Mesothelial cell of epicardium (in vitro differentiated cells): ENCODE measurements at regions not wholly inside any gene's neighbourhood (a gene's known extent, or its start where the extent isn't known, plus 50 kb on each side); places are given as distances from the start of the nearest gene placed in this dataset.

ENCODE experiments used
- DNase-seq, 2 experiments: peaks; one replicate each; pipeline ENCODE4 v3.0.0; 2021; ENCODE audit warnings: low spot score in 2 of 2; ENCODE audit not compliant: unreplicated experiment in 2 of 2
- H3K27ac Mint-ChIP-seq: 2 replicates; pipeline ENCODE4 v1.8.0; 2021; ENCODE audit warnings: mixed read lengths
- H3K27me3 Mint-ChIP-seq: 2 replicates; pipeline ENCODE4 v1.8.0; 2021; ENCODE audit warnings: low read depth, mixed read lengths
- H3K36me3 Mint-ChIP-seq: 2 replicates; pipeline ENCODE4 v1.8.0; 2021; ENCODE audit warnings: mixed read lengths
- H3K4me1 Mint-ChIP-seq: 2 replicates; pipeline ENCODE4 v1.8.0; 2021; ENCODE audit warnings: mixed read lengths
- H3K4me3 Mint-ChIP-seq: 2 replicates; pipeline ENCODE4 v1.8.0; 2021; ENCODE audit warnings: mild to moderate bottlenecking, moderate library complexity, mixed read lengths
- H3K9me3 Mint-ChIP-seq: 2 replicates; pipeline ENCODE4 v1.8.0; 2021; ENCODE audit warnings: mixed read lengths
- TF ChIP-seq, protein P1 (sequence below): fragments of 200-600 bp; sonication (generic); IDR thresholded peaks from one replicate; pipeline ENCODE4 v1.5.0; 2021; ENCODE audit warnings: antibody characterized with exemption; ENCODE audit not compliant: unreplicated experiment

DNA sequence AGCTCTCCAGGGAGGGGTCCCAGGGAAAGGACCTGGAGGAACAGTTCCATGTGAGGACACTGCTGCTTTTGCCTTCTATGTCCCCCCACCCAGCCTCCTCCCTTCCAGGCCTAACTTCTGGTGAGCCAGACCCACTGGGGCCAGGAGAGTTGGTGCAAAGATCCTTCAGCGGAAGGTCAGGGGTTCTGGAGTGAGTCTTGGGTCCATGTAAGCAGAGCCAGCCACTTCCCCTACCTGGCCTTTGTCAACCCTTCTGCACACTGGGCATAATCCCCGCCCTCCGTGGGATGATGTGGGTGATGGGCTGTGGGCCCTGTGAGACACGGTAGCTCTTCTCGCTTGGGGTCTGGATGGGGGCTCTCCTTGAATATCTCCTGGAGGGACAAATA lies 76.9 kb downstream of the RHOB start:
- Mint-ChIP-seq H3K4me1 (peaks cover 17% of the 10 kb centered on the region), H3K36me3 (no peaks in the 10 kb centered on the region), H3K4me3 (no peak overlapping the region), H3K9me3 (no peaks in the 10 kb centered on the region), H3K27ac (no peak overlapping the region), H3K27me3 (no peaks in the 10 kb centered on the region)
- TF ChIP-seq, protein P1, sequence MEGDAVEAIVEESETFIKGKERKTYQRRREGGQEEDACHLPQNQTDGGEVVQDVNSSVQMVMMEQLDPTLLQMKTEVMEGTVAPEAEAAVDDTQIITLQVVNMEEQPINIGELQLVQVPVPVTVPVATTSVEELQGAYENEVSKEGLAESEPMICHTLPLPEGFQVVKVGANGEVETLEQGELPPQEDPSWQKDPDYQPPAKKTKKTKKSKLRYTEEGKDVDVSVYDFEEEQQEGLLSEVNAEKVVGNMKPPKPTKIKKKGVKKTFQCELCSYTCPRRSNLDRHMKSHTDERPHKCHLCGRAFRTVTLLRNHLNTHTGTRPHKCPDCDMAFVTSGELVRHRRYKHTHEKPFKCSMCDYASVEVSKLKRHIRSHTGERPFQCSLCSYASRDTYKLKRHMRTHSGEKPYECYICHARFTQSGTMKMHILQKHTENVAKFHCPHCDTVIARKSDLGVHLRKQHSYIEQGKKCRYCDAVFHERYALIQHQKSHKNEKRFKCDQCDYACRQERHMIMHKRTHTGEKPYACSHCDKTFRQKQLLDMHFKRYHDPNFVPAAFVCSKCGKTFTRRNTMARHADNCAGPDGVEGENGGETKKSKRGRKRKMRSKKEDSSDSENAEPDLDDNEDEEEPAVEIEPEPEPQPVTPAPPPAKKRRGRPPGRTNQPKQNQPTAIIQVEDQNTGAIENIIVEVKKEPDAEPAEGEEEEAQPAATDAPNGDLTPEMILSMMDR = no peak
- DNase-seq = no peak

DNA sequence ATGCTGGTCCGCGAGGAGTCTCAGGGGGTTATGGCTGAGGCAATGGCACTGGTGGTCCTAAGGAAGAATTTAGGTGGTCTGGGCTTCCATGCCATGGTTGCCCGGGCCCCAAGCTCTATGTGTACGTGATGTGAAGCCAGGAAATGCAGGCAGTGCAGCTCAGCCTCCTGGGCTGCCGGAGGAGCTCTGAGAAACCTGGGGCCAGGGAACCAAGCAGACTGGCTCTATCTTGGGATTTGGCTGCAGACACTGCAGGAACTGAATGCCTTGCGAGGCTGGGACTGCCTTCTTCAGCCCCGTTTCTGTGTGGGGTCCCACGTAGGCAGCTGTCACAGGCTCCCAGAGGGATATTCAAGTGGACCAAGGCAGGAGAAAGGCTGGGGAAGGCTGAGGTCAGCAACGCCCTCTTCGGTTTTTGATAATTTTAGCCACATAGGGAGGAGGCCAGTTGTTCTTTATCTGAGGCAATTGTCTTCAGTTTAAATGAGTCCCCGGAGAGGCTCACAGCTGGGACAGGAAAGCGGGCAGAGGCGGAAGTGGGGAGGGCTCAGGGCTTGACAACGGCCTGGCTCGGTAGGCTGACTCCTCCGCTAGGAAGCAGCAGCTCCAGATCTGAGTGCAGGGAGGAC lies 77.7 kb downstream of the RHOB start:
- Mint-ChIP-seq H3K4me1 (peaks cover 17% of the 10 kb centered on the region), H3K9me3 (no peaks in the 10 kb centered on the region), H3K27ac (peak overlapping the region; percentile 21), H3K4me3 (no peak overlapping the region), H3K36me3 (no peaks in the 10 kb centered on the region), H3K27me3 (no peaks in the 10 kb centered on the region)
- TF ChIP-seq, protein P1 = no peak
- DNase-seq = no peak

DNA sequence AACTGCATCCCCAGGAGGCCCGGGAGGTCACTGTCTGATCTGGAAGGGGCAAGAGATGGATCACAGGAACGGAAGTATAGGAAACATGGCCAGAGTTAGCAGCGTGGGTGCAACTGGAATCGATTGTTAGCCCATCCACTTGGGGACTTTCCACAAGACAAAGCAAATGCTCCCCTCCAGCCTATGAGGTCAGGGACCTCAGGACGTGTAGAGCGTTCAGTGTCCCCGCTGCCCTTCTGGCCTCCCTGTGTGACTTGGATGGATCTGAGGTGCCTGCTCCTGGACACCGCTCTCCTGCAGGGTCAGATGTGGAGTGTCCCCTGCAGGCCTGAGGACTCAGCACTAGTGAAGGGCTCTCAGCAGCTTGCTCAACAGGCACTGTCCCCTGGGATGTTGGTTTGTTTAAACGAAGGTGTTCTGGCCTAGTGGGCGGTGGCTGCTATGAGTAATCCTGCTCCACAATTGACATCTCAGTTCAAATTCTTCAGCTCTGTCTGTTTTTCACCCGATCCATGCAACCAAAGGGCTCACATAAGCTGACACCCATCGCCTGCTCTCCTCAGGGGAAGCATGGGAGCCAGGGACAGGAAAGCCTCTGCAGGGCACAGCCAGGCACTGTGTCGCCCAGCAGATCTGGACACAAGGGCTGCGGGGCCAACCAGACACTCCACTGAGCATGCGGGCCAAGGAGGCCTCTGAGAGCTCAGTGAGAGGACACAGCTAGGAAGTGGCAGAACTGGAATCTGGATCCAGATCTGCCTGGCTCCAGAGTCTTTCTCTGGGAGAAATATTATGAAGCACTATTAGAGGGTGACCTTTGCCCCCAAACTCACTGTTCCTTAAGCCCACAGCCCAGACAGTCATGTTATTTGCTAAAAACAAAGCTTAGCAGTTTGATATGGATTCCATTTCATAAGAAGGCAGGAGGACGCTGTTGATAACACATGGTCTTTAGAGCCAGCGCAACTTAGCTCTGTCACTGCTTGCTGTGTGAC lies 78.5 kb downstream of the RHOB start:
- Mint-ChIP-seq H3K9me3 (no peaks in the 10 kb centered on the region), H3K36me3 (no peaks in the 10 kb centered on the region), H3K4me3 (no peak overlapping the region), H3K4me1 (peaks cover 17% of the 10 kb centered on the region), H3K27ac (peak overlapping the region; percentile 43), H3K27me3 (no peaks in the 10 kb centered on the region)
- TF ChIP-seq, protein P1 = no peak
- DNase-seq = no peak

GRCh38 chr2:20526160-20526559 lies 79.3 kb downstream of the RHOB start:
- no peaks in the 10 kb centered on the region for H3K27me3 Mint-ChIP-seq
- H3K4me3 Mint-ChIP-seq = no peak overlapping the region
- H3K36me3 Mint-ChIP-seq = no peaks in the 10 kb centered on the region
- peak overlapping the region; percentile 34 for H3K27ac Mint-ChIP-seq
- no peak for DNase-seq
- no peaks in the 10 kb centered on the region for H3K9me3 Mint-ChIP-seq
- TF ChIP-seq, protein P1 = no peak
- H3K4me1 Mint-ChIP-seq = peaks cover 17% of the 10 kb centered on the region

DNA sequence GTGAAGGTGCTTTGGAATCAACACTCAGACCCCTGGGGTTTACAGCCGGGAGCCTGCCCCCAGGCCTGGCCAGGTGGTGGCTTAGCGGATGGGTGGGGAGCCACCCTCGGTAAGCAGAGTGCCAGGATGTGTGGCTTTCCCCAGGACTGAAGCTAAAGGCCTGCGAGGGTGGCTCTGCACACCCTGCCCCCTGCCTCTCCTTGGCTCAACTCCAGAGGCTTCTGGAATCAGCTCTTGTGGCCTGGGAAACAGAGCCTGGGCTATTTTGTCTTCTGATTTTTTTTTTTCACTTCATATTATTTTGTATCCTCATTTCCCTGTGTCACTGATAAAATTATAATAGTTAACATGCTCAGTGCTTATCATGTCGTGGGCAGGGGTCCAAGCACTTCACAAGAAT lies 79.8 kb downstream of the RHOB start:
- TF ChIP-seq, protein P1 = no peak
- Mint-ChIP-seq H3K36me3 (no peaks in the 10 kb centered on the region), H3K27me3 (no peaks in the 10 kb centered on the region), H3K9me3 (no peaks in the 10 kb centered on the region), H3K27ac (no peak overlapping the region), H3K4me3 (no peak overlapping the region), H3K4me1 (peaks cover 21% of the 10 kb centered on the region)
- DNase-seq = no peak
